22Rv1 (cell line): ENCODE measurements at regions not wholly inside any gene's neighbourhood (a gene's known extent, or its start where the extent isn't known, plus 50 kb on each side); places are given as distances from the start of the nearest gene placed in this dataset.
"Not testable (repeated sequence)": the region's sequence is repeated elsewhere in the genome, so short reads cannot be mapped to it uniquely, and the experiment has no call there.

Source experiments
- H3K27ac ChIP-seq: fragments of 450-650 bp; 2 replicates; pipeline ENCODE4 v1.5.1; 2017
- ZFX ChIP-seq: fragments of 450-650 bp; IDR thresholded peaks from 2 replicates; pipeline ENCODE4 v1.6.1; 2017; ENCODE audit warnings: antibody characterized with exemption, borderline replicate concordance
- TF ChIP-seq, protein P1 (sequence below): fragments of 450-650 bp; IDR thresholded peaks from 2 replicates; pipeline ENCODE4 v1.5.1; 2017; ENCODE audit warnings: mild to moderate bottlenecking

GRCh38 chr18:10166164-10166807, 252.5 kb downstream of the VAPA start:
- no peak overlapping the region for H3K27ac ChIP-seq
- TF ChIP-seq, protein P1, sequence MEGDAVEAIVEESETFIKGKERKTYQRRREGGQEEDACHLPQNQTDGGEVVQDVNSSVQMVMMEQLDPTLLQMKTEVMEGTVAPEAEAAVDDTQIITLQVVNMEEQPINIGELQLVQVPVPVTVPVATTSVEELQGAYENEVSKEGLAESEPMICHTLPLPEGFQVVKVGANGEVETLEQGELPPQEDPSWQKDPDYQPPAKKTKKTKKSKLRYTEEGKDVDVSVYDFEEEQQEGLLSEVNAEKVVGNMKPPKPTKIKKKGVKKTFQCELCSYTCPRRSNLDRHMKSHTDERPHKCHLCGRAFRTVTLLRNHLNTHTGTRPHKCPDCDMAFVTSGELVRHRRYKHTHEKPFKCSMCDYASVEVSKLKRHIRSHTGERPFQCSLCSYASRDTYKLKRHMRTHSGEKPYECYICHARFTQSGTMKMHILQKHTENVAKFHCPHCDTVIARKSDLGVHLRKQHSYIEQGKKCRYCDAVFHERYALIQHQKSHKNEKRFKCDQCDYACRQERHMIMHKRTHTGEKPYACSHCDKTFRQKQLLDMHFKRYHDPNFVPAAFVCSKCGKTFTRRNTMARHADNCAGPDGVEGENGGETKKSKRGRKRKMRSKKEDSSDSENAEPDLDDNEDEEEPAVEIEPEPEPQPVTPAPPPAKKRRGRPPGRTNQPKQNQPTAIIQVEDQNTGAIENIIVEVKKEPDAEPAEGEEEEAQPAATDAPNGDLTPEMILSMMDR, result no peak
- no peak for TF ChIP-seq ZFX

DNA sequence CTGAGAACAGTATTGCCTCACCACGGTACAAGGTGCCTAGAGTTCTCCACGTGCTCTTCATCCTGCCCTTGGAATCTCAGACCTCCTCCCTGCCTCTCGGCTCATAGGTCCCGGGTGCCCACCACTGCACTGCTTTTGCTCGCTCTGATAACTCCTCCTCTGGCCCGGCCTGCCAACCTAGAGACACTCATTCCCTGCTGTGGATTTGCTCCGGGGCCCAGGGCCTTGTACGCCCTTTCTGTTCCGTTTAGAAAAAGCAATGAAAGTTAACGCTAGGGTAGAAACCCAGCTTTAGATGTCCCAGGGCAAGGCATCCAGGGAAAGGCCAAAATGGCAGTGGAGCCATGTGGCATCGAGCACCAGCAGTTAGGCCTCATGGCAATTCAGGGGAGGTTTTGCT, 253.9 kb downstream of the VAPA start:
- TF ChIP-seq ZFX, result no peak
- TF ChIP-seq, protein P1, result no peak
- H3K27ac ChIP-seq, result no peak overlapping the region

GRCh38 chr18:10168477-10168876, 254.7 kb downstream of the VAPA start:
- H3K27ac ChIP-seq, result no peak overlapping the region
- TF ChIP-seq, protein P1, result no peak
- no peak for TF ChIP-seq ZFX

DNA sequence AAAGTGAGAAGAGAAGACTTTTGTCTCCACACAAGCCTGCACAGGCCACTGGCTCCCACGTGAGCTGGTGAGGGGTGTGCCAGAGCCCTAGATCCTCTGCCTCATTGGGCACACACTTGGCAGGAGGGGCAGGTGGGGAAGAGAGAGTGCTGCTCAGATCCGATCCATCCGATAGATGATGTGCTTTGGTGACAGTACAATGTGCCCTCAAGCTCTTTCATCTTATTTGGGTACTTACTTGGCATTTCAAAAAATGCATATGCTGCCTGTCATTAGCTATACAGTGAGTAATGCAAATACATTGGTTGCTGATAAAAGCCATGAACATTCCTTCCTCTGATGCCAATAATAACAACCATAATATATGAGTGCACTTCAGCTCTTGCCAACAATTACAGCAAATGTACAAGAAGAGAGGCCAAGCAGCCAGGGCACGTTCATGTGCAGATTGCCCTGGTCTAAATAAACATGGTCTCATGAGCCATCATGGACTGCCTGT, 255.3 kb downstream of the VAPA start:
- no peak overlapping the region for H3K27ac ChIP-seq
- TF ChIP-seq, protein P1, result no peak
- TF ChIP-seq ZFX, result no peak

GRCh38 chr18:10169814-10170213, 256.0 kb downstream of the VAPA start:
- no peak overlapping the region for H3K27ac ChIP-seq
- no peak for TF ChIP-seq ZFX
- TF ChIP-seq, protein P1, result no peak

GRCh38 chr18:10170375-10170774, 256.6 kb downstream of the VAPA start:
- no peak overlapping the region for H3K27ac ChIP-seq
- TF ChIP-seq, protein P1, result no peak
- TF ChIP-seq ZFX, result no peak

- not testable (repeated sequence) for H3K27ac ChIP-seq
Measured at GRCh38 chr18:10175333-10175732, 261.5 kb downstream of the VAPA start.

DNA sequence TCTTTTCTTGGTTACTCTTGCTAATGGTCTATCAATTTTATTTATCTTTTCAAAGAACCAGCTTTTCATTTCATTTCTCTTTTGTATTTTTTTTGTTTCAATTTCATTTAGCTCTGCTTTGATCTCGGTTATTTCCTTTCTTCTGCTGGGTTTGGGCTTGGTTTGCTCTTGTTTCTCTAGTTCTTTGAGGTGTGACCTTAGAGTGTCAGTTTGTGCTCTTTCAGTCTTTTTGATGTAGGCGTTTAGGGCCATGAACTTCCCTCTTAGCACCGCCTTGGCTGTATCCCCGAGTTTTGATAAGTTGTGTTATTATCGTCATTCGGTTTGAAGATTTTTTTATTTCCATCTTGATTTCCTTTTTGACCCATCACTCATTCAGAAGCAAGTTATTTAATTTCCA, 265.5 kb downstream of the VAPA start:
- H3K27ac ChIP-seq, result not testable (repeated sequence)
